MM.1S (cell line): ENCODE measurements at regions not wholly inside any gene's neighbourhood (a gene's known extent, or its start where the extent isn't known, plus 50 kb on each side); places are given as distances from the start of the nearest gene placed in this dataset.

Experiments
- EZH2 ChIP-seq: fragments of 300-600 bp; sonication (generic); optimal IDR thresholded peaks from 2 replicates; pipeline ENCODE3; 2017; ENCODE audit warnings: low read depth, mild to moderate bottlenecking, antibody characterized with exemption, low read length, mixed read lengths
- EZH2phosphoT487 ChIP-seq: fragments of 300-600 bp; sonication (generic); IDR thresholded peaks from 2 replicates; pipeline ENCODE4 v1.6.1; 2018; ENCODE audit warnings: antibody characterized with exemption, low read length
- TF ChIP-seq, protein P1 (sequence below): fragments of 300-600 bp; sonication (generic); IDR thresholded peaks from 2 replicates; pipeline ENCODE4 v1.5.1; 2016; ENCODE audit warnings: antibody characterized with exemption, low read length, mixed read lengths

DNA sequence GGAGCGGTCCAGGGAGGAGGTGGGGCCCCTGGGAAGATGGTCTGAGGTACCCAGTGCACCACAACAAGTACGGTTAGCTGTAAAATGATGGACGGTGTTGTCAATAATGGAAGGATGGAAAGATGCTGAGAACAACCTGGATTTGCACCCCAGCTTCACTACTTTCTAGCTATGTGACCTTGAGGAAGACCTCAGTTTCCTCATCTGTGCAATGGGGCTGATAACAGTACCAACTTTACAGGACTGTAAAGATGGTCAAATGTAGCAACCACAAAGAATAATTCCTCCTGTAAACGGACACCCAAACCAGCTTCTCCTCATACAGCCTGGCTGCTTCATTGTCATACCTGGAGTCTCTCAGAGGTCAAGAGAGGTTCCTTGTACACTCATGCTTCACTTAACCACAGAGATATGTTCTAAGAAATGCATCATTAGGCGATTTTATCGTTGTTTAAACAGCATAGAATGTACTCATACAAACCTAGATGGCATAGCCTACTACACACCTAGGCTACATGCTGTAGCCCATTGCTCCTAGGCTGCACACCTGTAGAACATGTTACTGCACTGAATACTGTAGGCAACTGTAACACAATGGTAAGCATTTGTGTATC, 65.5 kb upstream of the LMO2 start:
- TF ChIP-seq, protein P1, sequence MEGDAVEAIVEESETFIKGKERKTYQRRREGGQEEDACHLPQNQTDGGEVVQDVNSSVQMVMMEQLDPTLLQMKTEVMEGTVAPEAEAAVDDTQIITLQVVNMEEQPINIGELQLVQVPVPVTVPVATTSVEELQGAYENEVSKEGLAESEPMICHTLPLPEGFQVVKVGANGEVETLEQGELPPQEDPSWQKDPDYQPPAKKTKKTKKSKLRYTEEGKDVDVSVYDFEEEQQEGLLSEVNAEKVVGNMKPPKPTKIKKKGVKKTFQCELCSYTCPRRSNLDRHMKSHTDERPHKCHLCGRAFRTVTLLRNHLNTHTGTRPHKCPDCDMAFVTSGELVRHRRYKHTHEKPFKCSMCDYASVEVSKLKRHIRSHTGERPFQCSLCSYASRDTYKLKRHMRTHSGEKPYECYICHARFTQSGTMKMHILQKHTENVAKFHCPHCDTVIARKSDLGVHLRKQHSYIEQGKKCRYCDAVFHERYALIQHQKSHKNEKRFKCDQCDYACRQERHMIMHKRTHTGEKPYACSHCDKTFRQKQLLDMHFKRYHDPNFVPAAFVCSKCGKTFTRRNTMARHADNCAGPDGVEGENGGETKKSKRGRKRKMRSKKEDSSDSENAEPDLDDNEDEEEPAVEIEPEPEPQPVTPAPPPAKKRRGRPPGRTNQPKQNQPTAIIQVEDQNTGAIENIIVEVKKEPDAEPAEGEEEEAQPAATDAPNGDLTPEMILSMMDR: no peak
- TF ChIP-seq EZH2 (no peak), EZH2phosphoT487 (no peak)
